Astrocyte (in vitro differentiated cells and primary cell): ENCODE measurements at regions not wholly inside any gene's neighbourhood (a gene's known extent, or its start where the extent isn't known, plus 50 kb on each side); places are given as distances from the start of the nearest gene placed in this dataset.

ENCODE experiments used
- DNase-seq: peaks from one replicate; pipeline ENCODE4 v3.0.0-alpha.2; 2010; ENCODE audit warnings: low read depth
- FAIRE-seq: peaks from 2 replicates; lab custom pipeline; 2011; peaks lifted over from hg19 to GRCh38; lab: Jason Lieb, UNC
- H2AFZ ChIP-seq: 2 replicates; pipeline ENCODE4 v1.6.0; 2012; ENCODE audit warnings: low read depth, low read length, inconsistent platforms
- H3K27ac ChIP-seq: 2 replicates; pipeline ENCODE4 v1.5.1; 2011; ENCODE audit warnings: low read depth, low read length, inconsistent platforms
- H3K27me3 ChIP-seq: 2 replicates; pipeline ENCODE4 v1.6.0; 2011; ENCODE audit warnings: low read length, inconsistent platforms; ENCODE audit not compliant: insufficient read depth
- H3K36me3 ChIP-seq: 2 replicates; pipeline ENCODE4 v1.5.1; 2011; ENCODE audit warnings: low read length, inconsistent platforms; ENCODE audit not compliant: insufficient read depth
- H3K4me1 ChIP-seq: 2 replicates; pipeline ENCODE4 v1.5.1; 2011; ENCODE audit warnings: low read length, inconsistent platforms; ENCODE audit not compliant: insufficient read depth
- H3K4me2 ChIP-seq: 2 replicates; pipeline ENCODE4 v1.6.0; 2012; ENCODE audit warnings: low read length, inconsistent platforms
- H3K4me3 ChIP-seq: 2 replicates; pipeline ENCODE4 v1.5.1; 2011; ENCODE audit warnings: low read depth, mild to moderate bottlenecking, low read length, inconsistent platforms; ENCODE audit not compliant: insufficient read depth
- H3K79me2 ChIP-seq: 2 replicates; pipeline ENCODE4 v1.6.0; 2012; ENCODE audit warnings: mild to moderate bottlenecking, low read length, inconsistent platforms; ENCODE audit not compliant: insufficient read depth
- H3K9ac ChIP-seq: 2 replicates; pipeline ENCODE4 v1.6.0; 2012; ENCODE audit warnings: mild to moderate bottlenecking, low read length, inconsistent platforms
- H3K9me3 ChIP-seq: 2 replicates; pipeline ENCODE4 v1.5.1; 2012; ENCODE audit warnings: low read depth, mild to moderate bottlenecking, low read length, inconsistent platforms; ENCODE audit not compliant: insufficient read depth
- H4K20me1 ChIP-seq: 2 replicates; pipeline ENCODE4 v1.6.0; 2012; ENCODE audit warnings: low read length, inconsistent platforms; ENCODE audit not compliant: insufficient read depth
- H3K27ac Mint-ChIP-seq: one replicate; pipeline ENCODE4 v1.8.0; 2021; ENCODE audit warnings: mild to moderate bottlenecking, mixed read lengths; ENCODE audit not compliant: unreplicated experiment
- H3K27me3 Mint-ChIP-seq: one replicate; pipeline ENCODE4 v1.8.0; 2021; ENCODE audit warnings: low read depth, mixed read lengths; ENCODE audit not compliant: unreplicated experiment
- H3K36me3 Mint-ChIP-seq: one replicate; pipeline ENCODE4 v1.8.0; 2021; ENCODE audit warnings: low read depth, mixed read lengths; ENCODE audit not compliant: unreplicated experiment
- H3K4me1 Mint-ChIP-seq: one replicate; pipeline ENCODE4 v1.8.0; 2021; ENCODE audit warnings: low read depth, mixed read lengths; ENCODE audit not compliant: unreplicated experiment
- H3K4me3 Mint-ChIP-seq: one replicate; pipeline ENCODE4 v1.8.0; 2021; ENCODE audit warnings: mild to moderate bottlenecking, moderate library complexity, mixed read lengths; ENCODE audit not compliant: unreplicated experiment
- H3K9me3 Mint-ChIP-seq: one replicate; pipeline ENCODE4 v1.8.0; 2021; ENCODE audit warnings: mild to moderate bottlenecking, mixed read lengths; ENCODE audit not compliant: unreplicated experiment
- CTCF ChIP-seq: IDR thresholded peaks from 2 replicates; pipeline ENCODE4 v1.5.1; 2011; ENCODE audit warnings: low read depth, mild to moderate bottlenecking, inconsistent platforms, low read length, moderate library complexity; ENCODE audit not compliant: insufficient read depth
- EZH2 ChIP-seq: IDR thresholded peaks from 2 replicates; pipeline ENCODE4 v1.6.1; 2012; ENCODE audit warnings: mild to moderate bottlenecking, low read length, inconsistent platforms; ENCODE audit not compliant: insufficient read depth

GRCh38 chr10:44435196-44435595 is 50.3 kb upstream of the CXCL12 start:
- no peaks in the 10 kb centered on the region for H3K4me1 ChIP-seq
- TF ChIP-seq EZH2 (no peak), CTCF (no peak)
- peaks cover 18% of the 10 kb centered on the region for H3K27me3 Mint-ChIP-seq
- H3K9me3 ChIP-seq = no peaks in the 10 kb centered on the region
- no peak overlapping the region for H3K4me2 ChIP-seq
- H3K36me3 Mint-ChIP-seq = peaks cover 2% of the 10 kb centered on the region
- no peak overlapping the region for H3K27ac ChIP-seq
- H3K4me1 Mint-ChIP-seq = no peaks in the 10 kb centered on the region
- peaks cover 17% of the 10 kb centered on the region for H3K9me3 Mint-ChIP-seq
- H3K27me3 ChIP-seq = peaks cover 2% of the 10 kb centered on the region
- H3K4me3 ChIP-seq = no peak overlapping the region
- H3K27ac Mint-ChIP-seq = no peak overlapping the region
- H4K20me1 ChIP-seq = no peaks in the 10 kb centered on the region
- no peak overlapping the region for H3K4me3 Mint-ChIP-seq
- FAIRE-seq (no peak), DNase-seq (no peak)
- H3K9ac ChIP-seq = no peak overlapping the region
- no peaks in the 10 kb centered on the region for H3K79me2 ChIP-seq
- no peak overlapping the region for H2AFZ ChIP-seq
- no peaks in the 10 kb centered on the region for H3K36me3 ChIP-seq

- no peak for FAIRE-seq
- DNase-seq = no peak
- H3K27ac ChIP-seq = no peak overlapping the region
- no peak overlapping the region for H2AFZ ChIP-seq
- TF ChIP-seq CTCF (no peak), EZH2 (no peak)
- H3K4me3 Mint-ChIP-seq = no peak overlapping the region
- no peak overlapping the region for H3K9ac ChIP-seq
- H3K4me1 Mint-ChIP-seq = no peaks in the 10 kb centered on the region
- H3K27me3 ChIP-seq = peaks cover 2% of the 10 kb centered on the region
- H3K4me1 ChIP-seq = no peaks in the 10 kb centered on the region
- H3K9me3 ChIP-seq = no peaks in the 10 kb centered on the region
- H4K20me1 ChIP-seq = no peaks in the 10 kb centered on the region
- peaks cover 2% of the 10 kb centered on the region for H3K36me3 Mint-ChIP-seq
- no peaks in the 10 kb centered on the region for H3K36me3 ChIP-seq
- H3K9me3 Mint-ChIP-seq = peaks cover 13% of the 10 kb centered on the region
- peaks cover 18% of the 10 kb centered on the region for H3K27me3 Mint-ChIP-seq
- H3K27ac Mint-ChIP-seq = no peak overlapping the region
- no peak overlapping the region for H3K4me2 ChIP-seq
- no peak overlapping the region for H3K4me3 ChIP-seq
- no peaks in the 10 kb centered on the region for H3K79me2 ChIP-seq
Measured at GRCh38 chr10:44436240-44436639, 51.3 kb upstream of the CXCL12 start.

GRCh38 chr10:44437840-44438511 is 53.1 kb upstream of the CXCL12 start:
- peaks cover 9% of the 10 kb centered on the region for H3K9me3 Mint-ChIP-seq

More at GRCh38 chr10:44437840-44438511, 53.1 kb upstream of the CXCL12 start:
- Mint-ChIP-seq H3K4me3 (no peak overlapping the region), H3K36me3 (peaks cover 2% of the 10 kb centered on the region), H3K27ac (no peak overlapping the region), H3K4me1 (no peaks in the 10 kb centered on the region), H3K27me3 (peaks cover 18% of the 10 kb centered on the region)
- Histone ChIP-seq H2AFZ (no peak overlapping the region), H3K4me3 (no peak overlapping the region), H3K36me3 (no peaks in the 10 kb centered on the region), H3K27ac (no peak overlapping the region), H3K4me1 (no peaks in the 10 kb centered on the region), H3K9ac (no peak overlapping the region), H3K79me2 (no peaks in the 10 kb centered on the region), H3K27me3 (peaks cover 2% of the 10 kb centered on the region), H4K20me1 (no peaks in the 10 kb centered on the region), H3K4me2 (no peak overlapping the region), H3K9me3 (no peaks in the 10 kb centered on the region)
- no peak for FAIRE-seq
- TF ChIP-seq CTCF = no peak
- TF ChIP-seq EZH2 = no peak
- DNase-seq = no peak
